Astrocyte (in vitro differentiated cells and primary cell): ENCODE measurements at regions not wholly inside any gene's neighbourhood (a gene's known extent, or its start where the extent isn't known, plus 50 kb on each side); places are given as distances from the start of the nearest gene placed in this dataset.
A peak's percentile ranks its signal among the peaks of the same experiment; 100 is the strongest.

ENCODE experiments used
- DNase-seq: peaks from one replicate; pipeline ENCODE4 v3.0.0-alpha.2; 2010; ENCODE audit warnings: low read depth
- FAIRE-seq: peaks from 2 replicates; lab custom pipeline; 2011; peaks lifted over from hg19 to GRCh38; lab: Jason Lieb, UNC
- H2AFZ ChIP-seq: 2 replicates; pipeline ENCODE4 v1.6.0; 2012; ENCODE audit warnings: low read depth, low read length, inconsistent platforms
- H3K27ac ChIP-seq: 2 replicates; pipeline ENCODE4 v1.5.1; 2011; ENCODE audit warnings: low read depth, low read length, inconsistent platforms
- H3K27me3 ChIP-seq: 2 replicates; pipeline ENCODE4 v1.6.0; 2011; ENCODE audit warnings: low read length, inconsistent platforms; ENCODE audit not compliant: insufficient read depth
- H3K36me3 ChIP-seq: 2 replicates; pipeline ENCODE4 v1.5.1; 2011; ENCODE audit warnings: low read length, inconsistent platforms; ENCODE audit not compliant: insufficient read depth
- H3K4me1 ChIP-seq: 2 replicates; pipeline ENCODE4 v1.5.1; 2011; ENCODE audit warnings: low read length, inconsistent platforms; ENCODE audit not compliant: insufficient read depth
- H3K4me2 ChIP-seq: 2 replicates; pipeline ENCODE4 v1.6.0; 2012; ENCODE audit warnings: low read length, inconsistent platforms
- H3K4me3 ChIP-seq: 2 replicates; pipeline ENCODE4 v1.5.1; 2011; ENCODE audit warnings: low read depth, mild to moderate bottlenecking, low read length, inconsistent platforms; ENCODE audit not compliant: insufficient read depth
- H3K79me2 ChIP-seq: 2 replicates; pipeline ENCODE4 v1.6.0; 2012; ENCODE audit warnings: mild to moderate bottlenecking, low read length, inconsistent platforms; ENCODE audit not compliant: insufficient read depth
- H3K9ac ChIP-seq: 2 replicates; pipeline ENCODE4 v1.6.0; 2012; ENCODE audit warnings: mild to moderate bottlenecking, low read length, inconsistent platforms
- H3K9me3 ChIP-seq: 2 replicates; pipeline ENCODE4 v1.5.1; 2012; ENCODE audit warnings: low read depth, mild to moderate bottlenecking, low read length, inconsistent platforms; ENCODE audit not compliant: insufficient read depth
- H4K20me1 ChIP-seq: 2 replicates; pipeline ENCODE4 v1.6.0; 2012; ENCODE audit warnings: low read length, inconsistent platforms; ENCODE audit not compliant: insufficient read depth
- H3K27ac Mint-ChIP-seq: one replicate; pipeline ENCODE4 v1.8.0; 2021; ENCODE audit warnings: mild to moderate bottlenecking, mixed read lengths; ENCODE audit not compliant: unreplicated experiment
- H3K27me3 Mint-ChIP-seq: one replicate; pipeline ENCODE4 v1.8.0; 2021; ENCODE audit warnings: low read depth, mixed read lengths; ENCODE audit not compliant: unreplicated experiment
- H3K36me3 Mint-ChIP-seq: one replicate; pipeline ENCODE4 v1.8.0; 2021; ENCODE audit warnings: low read depth, mixed read lengths; ENCODE audit not compliant: unreplicated experiment
- H3K4me1 Mint-ChIP-seq: one replicate; pipeline ENCODE4 v1.8.0; 2021; ENCODE audit warnings: low read depth, mixed read lengths; ENCODE audit not compliant: unreplicated experiment
- H3K4me3 Mint-ChIP-seq: one replicate; pipeline ENCODE4 v1.8.0; 2021; ENCODE audit warnings: mild to moderate bottlenecking, moderate library complexity, mixed read lengths; ENCODE audit not compliant: unreplicated experiment
- H3K9me3 Mint-ChIP-seq: one replicate; pipeline ENCODE4 v1.8.0; 2021; ENCODE audit warnings: mild to moderate bottlenecking, mixed read lengths; ENCODE audit not compliant: unreplicated experiment
- EZH2 ChIP-seq: IDR thresholded peaks from 2 replicates; pipeline ENCODE4 v1.6.1; 2012; ENCODE audit warnings: mild to moderate bottlenecking, low read length, inconsistent platforms; ENCODE audit not compliant: insufficient read depth
- TF ChIP-seq, protein P1 (sequence below): IDR thresholded peaks from 2 replicates; pipeline ENCODE4 v1.5.1; 2011; ENCODE audit warnings: low read depth, mild to moderate bottlenecking, inconsistent platforms, low read length, moderate library complexity; ENCODE audit not compliant: insufficient read depth

DNA sequence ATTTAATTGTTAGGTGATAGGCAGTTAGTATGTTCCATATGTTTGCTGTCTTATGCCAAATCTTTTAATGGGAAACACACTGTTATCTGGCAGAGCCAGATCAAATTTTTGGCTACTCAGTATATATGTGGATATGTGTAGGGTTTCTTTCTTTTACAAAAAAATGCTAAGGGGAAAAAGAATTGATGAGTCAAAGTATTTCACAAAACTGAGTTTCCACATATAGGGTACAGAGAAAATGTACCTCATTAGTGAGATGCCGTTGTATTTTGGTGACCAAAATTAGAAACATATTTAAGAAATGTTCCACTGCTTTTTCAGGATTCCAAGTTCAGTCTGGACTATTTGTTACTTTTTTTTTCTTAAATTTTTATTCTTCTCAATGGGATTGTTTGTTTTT, 201.2 kb upstream of the PTGFR start:
- H4K20me1 ChIP-seq = no peaks in the 10 kb centered on the region
- H3K27ac ChIP-seq = no peak overlapping the region
- no peak overlapping the region for H2AFZ ChIP-seq
- H3K4me3 ChIP-seq = no peak overlapping the region
- no peak overlapping the region for H3K4me3 Mint-ChIP-seq
- H3K4me2 ChIP-seq = no peak overlapping the region
- no peaks in the 10 kb centered on the region for H3K9me3 ChIP-seq
- no peak for FAIRE-seq
- H3K27me3 Mint-ChIP-seq = no peaks in the 10 kb centered on the region
- H3K9me3 Mint-ChIP-seq = no peaks in the 10 kb centered on the region
- H3K27ac Mint-ChIP-seq = no peak overlapping the region
- H3K27me3 ChIP-seq = no peaks in the 10 kb centered on the region
- peaks cover 2% of the 10 kb centered on the region for H3K4me1 Mint-ChIP-seq
- no peaks in the 10 kb centered on the region for H3K79me2 ChIP-seq
- H3K9ac ChIP-seq = no peak overlapping the region
- peaks cover 7% of the 10 kb centered on the region for H3K4me1 ChIP-seq
- DNase-seq = no peak
- no peaks in the 10 kb centered on the region for H3K36me3 ChIP-seq
- TF ChIP-seq, protein P1, sequence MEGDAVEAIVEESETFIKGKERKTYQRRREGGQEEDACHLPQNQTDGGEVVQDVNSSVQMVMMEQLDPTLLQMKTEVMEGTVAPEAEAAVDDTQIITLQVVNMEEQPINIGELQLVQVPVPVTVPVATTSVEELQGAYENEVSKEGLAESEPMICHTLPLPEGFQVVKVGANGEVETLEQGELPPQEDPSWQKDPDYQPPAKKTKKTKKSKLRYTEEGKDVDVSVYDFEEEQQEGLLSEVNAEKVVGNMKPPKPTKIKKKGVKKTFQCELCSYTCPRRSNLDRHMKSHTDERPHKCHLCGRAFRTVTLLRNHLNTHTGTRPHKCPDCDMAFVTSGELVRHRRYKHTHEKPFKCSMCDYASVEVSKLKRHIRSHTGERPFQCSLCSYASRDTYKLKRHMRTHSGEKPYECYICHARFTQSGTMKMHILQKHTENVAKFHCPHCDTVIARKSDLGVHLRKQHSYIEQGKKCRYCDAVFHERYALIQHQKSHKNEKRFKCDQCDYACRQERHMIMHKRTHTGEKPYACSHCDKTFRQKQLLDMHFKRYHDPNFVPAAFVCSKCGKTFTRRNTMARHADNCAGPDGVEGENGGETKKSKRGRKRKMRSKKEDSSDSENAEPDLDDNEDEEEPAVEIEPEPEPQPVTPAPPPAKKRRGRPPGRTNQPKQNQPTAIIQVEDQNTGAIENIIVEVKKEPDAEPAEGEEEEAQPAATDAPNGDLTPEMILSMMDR = no peak
- no peak for TF ChIP-seq EZH2
- H3K36me3 Mint-ChIP-seq = no peaks in the 10 kb centered on the region

DNA sequence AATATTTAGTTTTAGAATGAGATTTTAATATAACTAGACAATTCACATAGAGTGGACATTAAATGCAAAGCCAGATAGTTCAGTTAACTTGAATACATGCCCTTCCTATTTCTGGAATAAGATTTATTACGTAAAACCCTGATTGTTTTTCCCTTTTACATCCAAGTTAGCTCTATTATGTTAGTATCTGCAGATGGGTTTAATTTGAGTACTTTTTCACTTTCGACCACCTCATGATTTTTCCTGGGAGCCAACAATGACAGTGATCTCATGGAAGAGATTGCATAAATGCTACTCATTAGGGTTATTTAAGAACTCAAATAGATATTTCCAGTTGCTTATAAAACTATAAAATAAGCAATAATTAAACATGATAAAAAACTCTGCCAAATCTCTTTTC, 199.4 kb upstream of the PTGFR start:
- Histone ChIP-seq H3K79me2 (no peaks in the 10 kb centered on the region), H3K36me3 (no peaks in the 10 kb centered on the region), H3K9me3 (no peaks in the 10 kb centered on the region), H2AFZ (no peak overlapping the region), H3K4me2 (no peak overlapping the region), H3K9ac (no peak overlapping the region), H3K4me3 (no peak overlapping the region), H4K20me1 (no peaks in the 10 kb centered on the region), H3K27me3 (no peaks in the 10 kb centered on the region), H3K4me1 (peaks cover 6% of the 10 kb centered on the region), H3K27ac (no peak overlapping the region)
- H3K36me3 Mint-ChIP-seq = no peaks in the 10 kb centered on the region
- peaks cover 2% of the 10 kb centered on the region for H3K27me3 Mint-ChIP-seq
- DNase-seq (no peak), FAIRE-seq (no peak)
- no peaks in the 10 kb centered on the region for H3K9me3 Mint-ChIP-seq
- no peak overlapping the region for H3K4me3 Mint-ChIP-seq
- H3K4me1 Mint-ChIP-seq = peaks cover 1% of the 10 kb centered on the region
- TF ChIP-seq EZH2 = no peak
- TF ChIP-seq, protein P1 = no peak
- no peak overlapping the region for H3K27ac Mint-ChIP-seq

DNA sequence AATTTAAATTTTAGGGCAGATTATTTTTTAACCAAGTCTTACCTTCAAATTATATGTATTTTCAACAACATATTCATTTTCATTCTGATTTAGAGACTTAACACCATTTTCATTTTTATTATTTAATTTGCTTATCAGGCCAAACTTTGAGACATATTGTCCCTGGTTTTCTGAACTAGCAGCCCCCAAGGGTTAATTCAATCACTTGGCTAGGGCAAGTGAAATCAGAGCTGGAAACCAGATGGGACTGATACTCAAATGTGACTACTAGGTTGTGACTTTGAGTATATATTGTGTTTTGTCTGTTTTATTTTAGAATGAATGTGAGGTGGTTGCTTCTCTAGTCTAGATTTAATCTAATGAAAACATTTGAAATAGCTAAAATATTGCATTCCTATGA, 198.9 kb upstream of the PTGFR start:
- H3K9ac ChIP-seq = no peak overlapping the region
- H3K4me3 ChIP-seq = no peak overlapping the region
- no peaks in the 10 kb centered on the region for H3K36me3 Mint-ChIP-seq
- no peaks in the 10 kb centered on the region for H3K27me3 ChIP-seq
- DNase-seq (no peak), FAIRE-seq (peak; percentile 55)
- no peak overlapping the region for H3K27ac Mint-ChIP-seq
- H3K79me2 ChIP-seq = no peaks in the 10 kb centered on the region
- no peaks in the 10 kb centered on the region for H3K9me3 ChIP-seq
- no peaks in the 10 kb centered on the region for H3K36me3 ChIP-seq
- H3K4me1 ChIP-seq = peaks cover 1% of the 10 kb centered on the region
- no peaks in the 10 kb centered on the region for H3K9me3 Mint-ChIP-seq
- H3K4me2 ChIP-seq = no peak overlapping the region
- TF ChIP-seq, protein P1 = no peak
- TF ChIP-seq EZH2 = no peak
- no peak overlapping the region for H3K4me3 Mint-ChIP-seq
- H2AFZ ChIP-seq = no peak overlapping the region
- H3K27ac ChIP-seq = no peak overlapping the region
- H3K4me1 Mint-ChIP-seq = no peaks in the 10 kb centered on the region
- H4K20me1 ChIP-seq = no peaks in the 10 kb centered on the region
- peaks cover 2% of the 10 kb centered on the region for H3K27me3 Mint-ChIP-seq
